Femur (tissue), 1 donor: ENCODE measurements at regions not wholly inside any gene's neighbourhood (a gene's known extent, or its start where the extent isn't known, plus 50 kb on each side); places are given as distances from the start of the nearest gene placed in this dataset.

Experiments used
- DNase-seq: peaks from one replicate; pipeline ENCODE4 v3.0.0-alpha.2; 2017

DNA sequence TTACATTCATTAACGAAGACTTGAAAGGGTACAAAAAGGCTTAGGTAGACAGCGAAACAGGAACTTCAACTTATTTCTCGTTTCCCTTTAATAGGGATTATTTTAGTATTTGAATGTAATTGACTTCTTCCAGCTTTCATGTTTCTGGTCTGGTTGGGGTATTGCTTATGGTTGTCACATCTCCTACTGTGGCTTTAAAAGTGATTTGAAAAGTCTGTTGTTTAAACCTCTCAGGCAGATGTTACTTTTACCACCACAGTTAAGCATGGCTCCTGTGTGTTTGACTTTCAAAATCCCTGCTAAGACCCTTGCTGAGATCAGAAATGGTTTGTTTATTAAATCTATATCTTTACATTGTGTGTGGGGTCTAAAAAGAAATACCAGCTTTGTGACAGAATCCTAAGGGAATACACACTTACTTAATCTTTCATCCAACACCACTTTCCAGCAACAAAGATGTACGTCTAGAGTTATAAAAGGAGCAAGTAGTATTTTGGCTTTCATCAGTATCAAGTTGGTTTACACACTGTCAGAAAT, 661.2 kb downstream of the FAT4 start:
- no peak for DNase-seq

DNA sequence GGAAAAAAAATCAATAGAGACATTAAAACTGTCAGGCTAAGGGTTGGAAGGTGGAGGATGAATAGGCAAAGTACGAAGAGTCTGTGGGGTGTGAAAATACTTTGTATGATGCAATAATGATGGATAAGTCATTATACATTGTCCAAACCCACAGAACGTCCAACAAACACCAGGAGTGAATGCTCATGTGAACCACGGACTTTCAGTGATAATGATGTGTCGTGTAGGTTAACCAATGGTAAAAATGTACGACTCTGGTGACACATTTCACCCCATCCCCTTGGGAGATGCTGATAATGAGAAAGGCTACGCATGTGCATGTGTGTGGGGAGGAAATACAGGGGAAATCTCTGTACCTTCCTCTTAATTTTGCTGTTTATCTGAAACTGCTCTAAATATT, 665.2 kb downstream of the FAT4 start:
- no peak for DNase-seq

DNA sequence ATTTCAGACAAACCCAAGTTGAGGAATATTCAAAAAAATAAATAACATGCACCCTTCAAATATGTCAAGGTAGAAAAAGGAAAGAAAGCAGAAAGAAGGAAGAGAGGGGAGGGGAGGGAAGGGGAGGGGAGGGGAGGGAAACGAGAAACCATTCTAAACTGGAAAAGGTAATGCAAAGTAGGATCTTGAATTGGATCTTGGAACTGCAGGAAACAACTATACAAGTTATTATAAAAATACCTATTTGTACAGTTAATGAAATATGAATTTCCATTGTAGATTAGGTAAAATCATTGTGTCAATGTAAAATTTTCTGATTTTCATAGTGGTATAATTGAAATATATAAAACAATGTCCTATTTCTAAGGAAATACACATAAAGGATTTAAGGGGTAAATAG, 668.4 kb downstream of the FAT4 start:
- DNase-seq = no peak

DNA sequence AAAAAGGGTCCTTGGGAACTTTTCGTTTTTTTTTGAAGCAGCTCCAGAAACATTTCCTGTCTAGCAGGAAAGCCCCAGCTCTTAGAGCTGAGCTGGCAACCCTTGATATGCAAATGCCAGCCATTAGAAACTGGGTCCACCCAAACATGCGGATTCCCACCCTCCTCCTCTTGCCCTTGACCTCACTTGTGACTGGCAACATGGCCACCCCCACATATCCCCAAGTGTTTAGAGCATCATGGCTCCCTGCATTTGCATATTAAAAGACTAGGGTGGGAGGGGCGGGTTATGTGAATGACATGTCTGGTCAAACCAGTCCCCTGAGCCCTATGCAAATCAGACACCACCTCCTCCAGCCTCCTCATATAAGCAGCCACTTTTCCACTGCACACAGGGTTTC, 671.1 kb downstream of the FAT4 start:
- no peak for DNase-seq

DNA sequence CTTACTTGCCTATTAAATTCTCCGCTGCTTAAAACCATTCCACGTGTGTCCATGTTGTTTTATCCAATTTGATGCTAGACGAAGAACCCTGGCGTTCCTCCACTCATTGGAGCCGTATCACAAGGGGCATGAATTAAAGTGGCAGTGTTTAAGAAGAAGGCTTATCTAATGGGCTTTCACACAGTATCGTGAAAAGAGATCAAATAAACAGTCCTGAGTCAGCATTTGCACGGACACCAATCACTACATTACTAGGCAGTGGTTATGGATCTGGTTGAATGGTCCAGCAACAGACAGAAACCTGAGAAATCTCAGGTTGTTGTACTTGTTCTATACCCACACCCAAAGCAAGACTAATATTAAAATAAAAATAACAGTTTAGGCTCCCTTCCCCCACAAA, 671.6 kb downstream of the FAT4 start:
- DNase-seq = no peak

- no peak for DNase-seq
Measured at GRCh38 chr4:125988464-125988863, 673.7 kb downstream of the FAT4 start.

- DNase-seq = no peak
Measured at GRCh38 chr4:125991398-125991797, 676.6 kb downstream of the FAT4 start.

DNA sequence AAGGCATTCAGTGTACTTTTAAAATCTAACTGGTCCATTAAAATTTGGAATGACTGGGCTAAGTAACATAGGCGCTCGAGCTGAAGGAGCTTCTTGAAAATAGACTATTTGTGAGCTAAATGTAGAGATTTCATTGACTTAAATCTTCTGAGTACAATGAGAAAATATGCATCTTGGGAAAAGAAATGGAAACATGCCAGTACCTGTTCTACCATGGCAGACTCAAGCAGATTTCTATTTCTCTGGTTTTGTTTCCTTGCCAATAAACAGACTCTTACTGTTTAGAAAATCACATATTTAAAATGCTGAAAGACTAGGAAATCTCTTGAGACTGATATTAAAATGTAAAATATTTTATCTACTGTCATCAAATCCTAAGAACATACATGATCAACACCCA, 678.1 kb downstream of the FAT4 start:
- DNase-seq = no peak

GRCh38 chr4:125994024-125994423, 679.3 kb downstream of the FAT4 start:
- no peak for DNase-seq

DNA sequence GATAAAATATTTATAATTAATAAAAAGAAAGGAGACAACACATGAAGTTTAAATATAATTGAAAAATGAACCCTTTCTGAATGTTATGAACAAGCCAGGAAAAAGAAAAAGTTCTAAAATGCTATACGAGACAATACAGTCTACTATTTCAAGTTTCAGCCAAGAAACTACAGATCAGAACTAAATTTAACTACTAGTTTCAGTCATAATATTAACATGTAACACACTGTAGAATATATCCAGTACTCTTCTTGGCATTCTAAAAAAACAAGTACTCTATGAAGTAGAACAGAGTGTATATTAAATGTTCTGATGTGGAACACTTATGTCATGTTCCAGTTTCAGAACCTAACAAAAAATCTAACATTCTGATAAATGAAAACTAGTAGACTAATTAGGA, 679.7 kb downstream of the FAT4 start:
- DNase-seq = no peak

GRCh38 chr4:126004941-126005340, 690.2 kb downstream of the FAT4 start:
- DNase-seq = no peak

GRCh38 chr4:126007142-126007541, 692.4 kb downstream of the FAT4 start:
- no peak for DNase-seq

GRCh38 chr4:126012691-126013290, 698.0 kb downstream of the FAT4 start:
- no peak for DNase-seq

DNA sequence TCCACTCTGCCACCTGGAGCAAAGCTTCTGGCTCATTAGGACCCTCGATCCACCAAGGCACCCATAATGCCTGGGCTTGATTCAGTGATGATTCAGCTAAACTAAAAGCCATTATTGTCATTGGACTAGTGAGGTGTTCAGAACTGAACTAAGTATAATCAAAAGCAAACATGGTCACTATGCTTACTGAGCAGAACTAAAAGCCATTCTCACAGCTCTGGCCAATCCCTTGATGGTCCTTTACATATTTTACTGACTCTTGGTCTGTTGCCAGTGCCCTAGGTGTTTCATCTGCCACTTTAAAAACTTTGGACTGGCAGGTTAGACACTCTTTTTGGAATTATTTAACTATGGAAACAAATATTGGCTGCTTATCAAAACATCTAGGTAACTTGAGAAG, 703.5 kb downstream of the FAT4 start:
- DNase-seq = no peak

GRCh38 chr4:126023896-126024295, 709.1 kb downstream of the FAT4 start:
- DNase-seq = no peak

DNA sequence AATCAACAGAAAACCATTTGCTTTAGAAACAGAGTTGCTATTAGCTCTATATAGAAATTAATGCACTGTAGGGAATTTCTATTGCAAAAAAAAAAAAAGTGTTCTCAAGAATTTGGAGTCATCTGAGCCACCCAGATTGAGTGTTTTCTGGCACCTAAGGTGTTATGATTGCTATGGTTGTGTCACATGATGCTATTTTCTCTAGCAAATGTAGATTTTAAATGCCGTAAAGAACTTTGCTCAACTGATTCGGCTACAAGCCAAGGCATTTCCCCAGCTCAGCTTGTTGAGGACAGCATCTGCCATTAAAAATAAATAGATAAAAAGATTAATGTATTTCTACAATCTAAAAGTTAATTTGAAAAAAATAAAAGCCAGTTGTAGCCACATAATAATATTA, 712.8 kb downstream of the FAT4 start:
- DNase-seq = no peak

GRCh38 chr4:126028876-126029275, 714.1 kb downstream of the FAT4 start:
- DNase-seq = no peak

DNA sequence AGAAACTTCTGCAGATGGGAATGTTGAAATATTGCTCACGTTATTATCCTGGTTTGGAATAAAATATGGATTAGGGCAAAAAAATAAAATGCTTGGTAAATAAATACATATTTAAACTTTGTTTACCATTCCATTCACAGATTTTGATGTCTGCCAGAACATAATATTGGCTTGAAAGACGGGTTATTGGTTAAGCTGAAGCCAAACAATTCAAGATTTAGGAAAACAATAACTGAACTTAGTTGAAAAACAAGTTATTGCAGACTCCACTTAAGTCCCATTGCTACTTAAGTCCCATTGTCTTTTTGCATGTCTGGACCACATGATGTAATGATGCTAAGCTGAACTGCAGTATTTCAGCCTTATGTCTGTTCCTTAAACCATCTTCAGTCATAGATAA, 722.5 kb downstream of the FAT4 start:
- no peak for DNase-seq

DNA sequence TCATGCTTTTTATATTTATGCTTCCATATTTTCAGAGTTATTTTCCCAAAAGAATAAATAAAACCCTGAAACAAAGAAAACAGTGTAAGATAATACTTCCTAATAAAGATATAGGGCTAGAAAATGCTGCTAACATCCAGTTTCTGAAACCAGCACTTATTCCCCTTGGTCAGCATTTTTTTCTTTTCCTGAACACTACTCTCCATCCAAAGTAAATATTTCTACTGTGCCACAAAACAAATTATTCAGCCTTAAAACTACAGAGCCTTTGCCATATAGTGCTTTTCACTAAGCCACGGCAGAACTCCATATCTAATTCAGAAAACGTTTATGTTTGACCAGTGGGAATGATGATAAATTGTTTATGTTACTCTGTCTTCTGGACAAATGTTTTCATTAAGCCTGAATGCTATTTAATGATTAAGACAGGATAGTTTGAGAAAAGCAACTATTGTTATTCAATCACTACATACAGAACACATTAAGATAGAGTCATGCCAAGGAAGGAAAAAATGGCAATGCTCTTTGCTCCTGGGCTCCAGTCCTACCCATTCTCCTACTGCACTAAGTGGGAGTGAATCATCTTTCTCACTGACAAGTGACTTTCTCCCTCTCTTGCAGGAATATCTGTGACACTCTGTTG, 723.9 kb downstream of the FAT4 start:
- no peak for DNase-seq

DNA sequence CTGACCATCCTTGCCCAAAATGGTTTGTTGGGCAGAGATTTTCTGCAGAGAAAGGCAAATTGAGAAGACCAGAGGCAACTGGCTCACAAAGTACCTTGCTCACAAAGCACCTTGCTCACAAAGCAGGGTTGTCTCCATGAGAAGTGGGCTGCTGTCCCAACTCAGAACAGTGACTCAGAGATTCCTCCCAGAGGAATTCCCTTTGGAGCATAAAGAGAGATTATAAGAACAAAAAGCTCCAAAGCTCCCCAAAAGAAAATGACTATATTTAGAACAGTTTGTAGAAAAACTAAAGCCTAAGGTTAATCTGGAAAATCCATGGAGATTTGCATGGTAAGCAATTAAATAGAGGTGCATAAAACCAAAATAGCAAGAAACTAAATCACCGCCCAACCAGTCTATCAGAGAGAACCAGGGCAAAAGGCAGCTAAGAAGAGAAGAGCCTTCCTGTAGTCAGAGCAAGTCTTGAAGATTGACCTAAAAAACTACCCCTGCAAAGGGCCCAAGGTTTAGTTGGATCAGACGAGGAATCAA, 731.4 kb downstream of the FAT4 start:
- no peak for DNase-seq

- DNase-seq = no peak
Measured at GRCh38 chr4:126047114-126047513, 732.4 kb downstream of the FAT4 start.

DNA sequence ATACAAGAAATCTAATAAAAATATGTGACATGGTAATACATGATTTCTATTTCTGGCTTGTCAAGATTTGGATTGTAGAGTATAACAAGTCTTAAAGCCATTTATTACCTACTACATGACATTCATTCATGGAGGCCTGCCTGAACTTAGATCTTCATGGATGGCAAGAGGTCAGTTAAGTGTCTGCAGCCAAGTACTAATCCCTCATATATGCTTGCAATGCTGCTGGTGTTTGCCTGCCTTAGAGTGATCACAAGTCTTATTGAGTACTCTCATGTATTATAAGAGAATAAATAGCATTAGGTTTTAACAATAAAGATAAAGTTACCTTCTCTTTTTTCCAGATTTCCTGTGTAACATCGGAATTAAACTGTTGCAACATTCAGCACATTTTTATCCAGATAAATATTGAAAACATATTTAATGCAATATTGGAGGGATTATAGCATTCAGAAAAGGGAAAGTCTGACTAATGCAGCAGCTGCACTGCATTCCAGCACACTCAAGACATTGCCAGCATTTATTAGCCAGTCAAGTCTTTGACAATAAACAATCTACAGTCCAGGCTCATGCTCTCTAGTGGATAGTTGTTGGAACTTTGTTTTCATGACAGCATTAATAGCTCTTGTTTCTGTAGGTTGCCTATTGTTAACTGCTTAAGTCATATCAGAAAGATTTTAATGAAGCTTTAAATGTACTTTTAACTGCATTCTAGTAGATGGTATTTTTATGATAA, 737.1 kb downstream of the FAT4 start:
- peak; percentile 82 for DNase-seq

- DNase-seq = no peak
Measured at GRCh38 chr4:126056116-126056650, 741.4 kb downstream of the FAT4 start.

DNA sequence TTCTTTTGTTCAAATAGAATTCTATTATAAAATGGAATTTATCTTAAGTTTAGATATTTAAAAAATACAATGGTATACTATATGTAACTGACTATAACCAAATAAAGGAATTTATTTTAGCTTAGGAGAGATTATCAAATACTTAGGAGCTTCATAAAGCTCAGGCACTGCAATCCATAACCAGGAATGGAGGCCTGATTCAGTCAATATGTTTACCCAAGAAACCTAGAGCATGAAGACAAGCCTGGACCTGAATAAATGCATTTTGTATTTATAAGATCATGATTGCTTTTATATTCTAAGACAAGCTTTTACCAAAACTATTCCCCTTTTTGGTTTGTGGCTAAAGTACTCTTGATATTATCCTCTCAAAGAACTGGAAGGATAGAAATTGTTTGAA, 742.6 kb downstream of the FAT4 start:
- no peak for DNase-seq
